Suppressor macrophage treated with lipopolysaccharide for 1 hour (primary cell): ENCODE measurements at regions not wholly inside any gene's neighbourhood (a gene's known extent, or its start where the extent isn't known, plus 50 kb on each side); places are given as distances from the start of the nearest gene placed in this dataset.

Experiments
- DNase-seq, 3 donors: peaks; one replicate each; pipeline ENCODE4 v3.0.0-alpha.2; 2020 to 2022

GRCh38 chr14:98154254-98154653 lies 1117.7 kb downstream of the BCL11B start:
- DNase-seq = no peak

- no peak for DNase-seq
Measured at GRCh38 chr14:98156411-98156810, 1115.6 kb downstream of the BCL11B start.

GRCh38 chr14:98160901-98161300 lies 1111.1 kb downstream of the BCL11B start:
- no peak for DNase-seq

GRCh38 chr14:98161356-98161755 lies 1110.6 kb downstream of the BCL11B start:
- DNase-seq = no peak

GRCh38 chr14:98162856-98163805 lies 1108.9 kb downstream of the BCL11B start:
- no peak for DNase-seq

- no peak for DNase-seq
Measured at GRCh38 chr14:98163873-98164272, 1108.1 kb downstream of the BCL11B start.

- no peak for DNase-seq
Measured at GRCh38 chr14:98165976-98166375, 1106.0 kb downstream of the BCL11B start.

- no peak for DNase-seq
Measured at GRCh38 chr14:98167275-98167674, 1104.7 kb downstream of the BCL11B start.

GRCh38 chr14:98167705-98168104 lies 1104.3 kb downstream of the BCL11B start:
- DNase-seq = peak in 1 of 3 donors; percentile 13

GRCh38 chr14:98168211-98168985 lies 1103.6 kb downstream of the BCL11B start:
- DNase-seq = peak in 1 of 3 donors; percentile 3

- peak in 1 of 3 donors; percentile 8 for DNase-seq
Measured at GRCh38 chr14:98169170-98169587, 1102.8 kb downstream of the BCL11B start.

GRCh38 chr14:98170575-98170974 lies 1101.4 kb downstream of the BCL11B start:
- no peak for DNase-seq

GRCh38 chr14:98171654-98172053 lies 1100.3 kb downstream of the BCL11B start:
- peak in 1 of 3 donors; percentile 0 for DNase-seq

GRCh38 chr14:98172243-98172778 lies 1099.7 kb downstream of the BCL11B start:
- DNase-seq = peak in 1 of 3 donors; percentile 5

GRCh38 chr14:98173305-98173704 lies 1098.7 kb downstream of the BCL11B start:
- no peak for DNase-seq

GRCh38 chr14:98174041-98174440 lies 1098.0 kb downstream of the BCL11B start:
- no peak for DNase-seq

GRCh38 chr14:98175436-98175835 lies 1096.6 kb downstream of the BCL11B start:
- DNase-seq = no peak

GRCh38 chr14:98175881-98176280 lies 1096.1 kb downstream of the BCL11B start:
- no peak for DNase-seq

GRCh38 chr14:98176892-98177291 lies 1095.1 kb downstream of the BCL11B start:
- DNase-seq = no peak

GRCh38 chr14:98177551-98177950 lies 1094.4 kb downstream of the BCL11B start:
- DNase-seq = no peak

GRCh38 chr14:98181241-98181640 lies 1090.8 kb downstream of the BCL11B start:
- DNase-seq = no peak

- DNase-seq = no peak
Measured at GRCh38 chr14:98181768-98182167, 1090.2 kb downstream of the BCL11B start.

GRCh38 chr14:98182393-98183055 lies 1089.5 kb downstream of the BCL11B start:
- DNase-seq = no peak
